HK-2 (cell line): ENCODE measurements at regions not wholly inside any gene's neighbourhood (a gene's known extent, or its start where the extent isn't known, plus 50 kb on each side); places are given as distances from the start of the nearest gene placed in this dataset.

Experiments used
- DNase-seq: peaks from one replicate; pipeline ENCODE4 v3.0.0-alpha.2; 2018; ENCODE audit not compliant: unreplicated experiment

DNA sequence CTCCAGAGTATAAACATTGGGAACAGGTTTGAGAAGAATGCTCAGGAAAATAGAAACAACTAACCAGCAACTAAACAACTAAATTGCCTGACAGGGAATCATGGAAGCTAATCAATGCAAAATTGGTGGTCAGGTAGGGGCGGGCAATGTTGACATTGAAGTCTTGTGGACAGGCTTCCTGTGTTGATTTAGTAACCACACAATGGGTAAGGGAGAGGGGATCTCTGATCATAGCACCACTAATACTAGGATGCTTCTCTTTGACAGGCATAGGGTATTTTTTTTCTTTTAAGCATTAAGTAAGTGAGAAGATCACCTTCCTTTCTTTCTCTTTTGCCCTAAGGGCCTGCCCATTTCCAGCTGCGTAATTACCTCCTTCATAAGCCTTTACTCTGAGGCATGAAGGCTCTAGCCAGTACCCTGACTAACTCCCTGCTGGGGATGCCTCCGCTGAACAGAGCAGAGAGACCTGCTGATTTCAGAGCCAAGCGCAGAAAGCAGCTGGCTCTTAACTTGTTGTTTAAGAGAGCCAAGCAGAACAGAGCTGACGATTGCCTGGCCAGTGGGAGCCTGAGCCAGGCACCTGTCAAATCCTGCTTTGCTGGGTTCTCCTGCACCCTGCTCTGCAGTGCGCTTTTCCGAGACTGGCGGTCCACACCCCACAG, 118.7 kb downstream of the BMP2 start:
- DNase-seq: no peak

GRCh38 chr20:6887966-6888365, 120.5 kb downstream of the BMP2 start:
- no peak for DNase-seq

DNA sequence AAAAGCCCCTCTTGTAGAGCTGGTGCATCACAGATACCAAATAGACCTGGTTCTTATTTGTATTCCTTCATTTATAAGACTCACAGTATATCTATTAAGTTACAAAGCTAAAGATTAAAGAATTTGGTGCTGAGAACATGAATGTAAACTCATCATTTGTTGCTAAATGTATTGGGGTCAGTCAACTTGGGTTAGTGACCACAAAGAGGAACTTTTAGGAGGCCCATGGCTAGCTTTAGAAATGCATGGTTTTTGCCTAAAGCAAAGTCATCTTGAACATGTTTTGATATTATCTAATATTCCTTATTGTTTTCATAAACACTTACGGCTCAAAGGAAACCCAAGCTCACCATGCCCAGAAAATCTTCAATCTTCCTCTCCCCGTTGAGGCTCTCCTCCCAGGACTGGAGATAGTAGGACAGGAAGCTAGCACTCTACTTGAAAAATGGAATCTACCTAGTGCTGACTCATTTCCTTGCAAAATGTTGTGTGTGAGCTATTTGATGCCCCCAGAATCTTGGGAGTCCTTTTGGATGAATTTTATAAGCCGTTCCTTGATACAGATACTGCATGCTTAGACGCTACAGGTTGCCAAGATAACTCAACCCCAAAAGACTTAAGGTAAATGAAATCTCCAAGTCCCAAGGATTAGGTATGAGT, 121.4 kb downstream of the BMP2 start:
- DNase-seq: no peak

- no peak for DNase-seq
Measured at GRCh38 chr20:6892724-6893123, 125.2 kb downstream of the BMP2 start.

DNA sequence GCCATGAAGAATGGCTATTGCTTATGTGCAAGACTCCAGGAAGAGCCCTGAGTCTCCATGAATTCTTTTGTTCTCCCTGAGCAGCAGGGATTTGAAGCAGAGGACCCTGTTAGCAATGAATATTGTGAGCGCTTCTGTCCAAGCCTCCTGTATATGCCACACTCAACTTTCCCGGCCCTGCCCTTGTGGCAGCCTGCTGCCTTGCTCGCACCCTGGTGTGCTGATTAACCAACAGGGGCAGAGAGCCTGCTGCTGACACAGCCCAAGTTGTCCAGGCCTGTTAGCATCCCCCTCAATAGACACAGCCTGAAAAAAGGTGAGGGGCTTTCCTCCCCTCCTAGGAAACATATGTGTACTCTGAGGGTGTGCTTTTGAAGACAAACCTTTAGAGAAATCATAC, 131.4 kb downstream of the BMP2 start:
- DNase-seq: no peak

DNA sequence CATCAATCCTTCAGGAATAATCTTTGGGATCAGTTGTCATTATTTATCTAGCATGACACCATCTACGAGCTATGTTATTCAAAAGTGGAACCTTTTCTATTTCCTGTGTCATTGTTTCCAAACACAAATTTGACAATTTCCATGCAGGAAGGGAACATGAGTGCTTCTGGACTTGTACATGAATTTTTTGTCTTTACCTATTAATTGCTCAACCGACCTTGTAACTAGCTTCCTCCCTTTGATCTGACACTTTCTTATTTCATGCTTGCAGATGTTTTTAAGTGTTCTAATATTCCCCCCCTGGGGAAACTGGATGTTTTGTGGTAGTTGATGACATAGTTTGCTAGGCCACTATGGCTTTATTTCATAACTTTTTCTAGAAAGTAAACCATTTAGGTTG, 139.4 kb downstream of the BMP2 start:
- no peak for DNase-seq

DNA sequence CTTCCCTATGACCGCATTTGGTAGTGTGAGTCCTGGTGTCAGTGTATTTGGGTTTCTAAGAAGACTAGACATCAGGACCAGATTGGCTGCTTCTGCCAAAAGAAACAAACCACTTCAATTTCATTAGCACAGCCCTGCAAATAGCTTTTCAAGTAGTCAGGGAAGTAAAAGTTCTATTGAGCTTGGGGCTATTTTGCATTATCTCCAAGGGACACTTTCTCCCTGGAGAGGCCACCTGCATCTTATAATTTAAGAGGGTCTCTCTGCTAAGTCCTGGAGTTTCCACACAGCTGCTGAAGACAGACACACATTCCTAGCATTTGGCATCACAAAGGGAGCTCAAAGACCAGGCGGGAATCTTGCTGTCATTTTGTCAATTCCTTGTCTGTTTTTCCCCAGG, 141.2 kb downstream of the BMP2 start:
- no peak for DNase-seq

GRCh38 chr20:6909608-6910007, 142.1 kb downstream of the BMP2 start:
- DNase-seq: no peak

- DNase-seq: no peak
Measured at GRCh38 chr20:6914986-6915385, 147.5 kb downstream of the BMP2 start.

- DNase-seq: no peak
Measured at GRCh38 chr20:6916938-6917337, 149.5 kb downstream of the BMP2 start.

DNA sequence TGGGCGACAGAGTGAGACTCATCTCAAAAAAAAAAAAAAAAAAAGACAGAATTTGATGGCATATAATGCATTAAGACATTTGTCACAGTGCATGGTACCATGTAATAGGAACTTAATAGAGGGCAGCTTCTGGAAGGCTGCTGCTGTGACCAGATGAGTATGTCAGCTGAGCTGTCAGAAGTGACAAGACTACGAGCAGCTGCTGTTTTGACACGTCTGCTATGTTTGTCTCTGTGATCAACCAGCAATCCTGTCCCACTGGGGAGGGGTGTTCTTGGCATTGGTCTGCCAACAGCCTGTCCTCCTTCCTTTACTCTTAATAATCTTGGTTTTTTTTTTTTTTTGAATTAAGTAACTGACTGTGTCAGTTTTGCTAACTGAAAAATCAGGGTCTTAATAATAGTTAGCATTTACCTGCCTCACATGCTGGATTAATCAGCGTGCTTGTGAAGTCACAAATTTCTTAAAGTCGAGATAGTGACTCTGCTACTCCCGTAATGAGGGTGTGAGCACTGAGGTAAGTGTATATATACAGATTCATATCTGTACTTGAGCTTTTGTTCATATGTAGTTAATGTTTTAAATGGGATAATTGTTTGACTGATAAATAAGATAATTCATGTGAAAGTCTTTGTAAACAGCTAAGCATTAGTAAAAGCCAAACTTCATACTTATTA, 152.4 kb downstream of the BMP2 start:
- no peak for DNase-seq

GRCh38 chr20:6920991-6921613, 153.6 kb downstream of the BMP2 start:
- no peak for DNase-seq

DNA sequence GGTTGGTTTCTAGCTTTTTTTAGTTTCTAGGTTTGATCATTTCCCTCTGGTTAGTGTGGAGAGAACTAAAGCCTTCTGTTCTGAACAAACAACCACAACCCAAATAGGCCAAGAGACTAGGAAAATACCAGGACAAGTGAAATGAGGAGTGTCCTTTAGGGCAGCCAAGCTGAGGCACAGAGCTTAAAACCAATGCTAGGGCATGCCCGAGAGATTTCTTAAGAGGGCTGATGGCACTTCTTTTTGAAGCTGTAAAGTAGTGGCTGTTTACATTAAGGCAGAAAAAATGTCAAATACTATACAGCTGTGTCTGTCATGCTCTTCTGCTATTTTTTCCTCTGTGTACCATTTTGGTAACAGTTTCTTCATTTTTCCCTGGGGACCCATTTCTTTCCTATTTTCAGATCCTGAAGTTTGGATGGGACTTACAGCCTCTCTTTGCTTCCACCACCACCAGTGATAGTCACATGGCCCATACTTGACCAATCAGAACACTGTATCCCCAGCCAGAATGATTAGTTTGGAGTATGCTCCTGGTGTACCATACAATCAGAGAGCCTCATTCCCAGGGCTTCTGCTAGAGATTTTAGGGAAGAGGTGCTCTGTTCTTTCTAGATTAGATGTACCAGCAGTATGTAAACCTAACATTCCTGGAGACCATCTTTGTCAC, 154.4 kb downstream of the BMP2 start:
- DNase-seq: no peak

DNA sequence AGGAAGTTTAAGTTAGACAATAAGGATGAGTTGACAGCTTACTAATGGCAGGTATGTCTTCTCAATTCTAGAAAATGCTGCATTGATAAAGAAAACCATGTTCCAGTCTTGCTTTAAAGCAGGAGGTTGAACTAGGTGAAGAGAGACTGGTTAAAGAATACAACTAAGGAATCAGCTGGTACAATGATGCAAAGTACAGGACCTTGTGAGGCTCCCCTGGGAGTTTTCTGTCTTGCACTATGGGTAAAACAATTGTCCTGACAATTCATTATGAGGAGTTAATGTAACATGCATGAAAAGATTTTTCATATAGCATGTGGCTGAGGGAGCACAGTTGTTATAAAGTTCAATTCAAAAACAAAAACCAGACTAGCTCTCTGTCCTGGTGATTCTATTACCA, 157.2 kb downstream of the BMP2 start:
- no peak for DNase-seq

DNA sequence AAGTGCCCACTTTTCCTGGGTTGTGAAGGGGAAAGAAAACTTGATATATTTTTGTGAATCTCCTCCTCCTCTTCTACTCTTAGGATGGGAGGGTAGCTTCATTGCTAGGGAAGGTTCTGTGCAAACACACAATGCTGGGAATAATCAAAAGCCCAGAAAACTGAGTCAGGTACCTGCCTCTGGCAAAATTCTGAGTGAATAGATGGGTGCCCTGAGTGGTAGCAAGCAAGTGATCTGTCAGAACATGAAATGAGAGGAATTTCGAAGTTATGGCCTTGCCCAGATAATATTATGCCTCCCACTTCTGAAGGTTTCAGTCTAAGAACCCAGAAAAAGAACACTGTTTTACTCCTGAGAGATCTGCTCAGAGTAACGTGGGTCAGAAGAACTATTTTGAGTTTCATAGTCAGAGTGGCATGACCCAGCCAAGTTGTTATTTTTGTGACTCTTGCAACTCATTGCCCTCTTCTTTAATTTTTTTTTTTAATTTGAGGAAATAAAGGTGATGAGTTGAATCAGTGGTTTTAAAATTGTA, 158.3 kb downstream of the BMP2 start:
- no peak for DNase-seq

- DNase-seq: no peak
Measured at GRCh38 chr20:6940048-6940447, 172.6 kb downstream of the BMP2 start.

GRCh38 chr20:6940876-6941275, 173.4 kb downstream of the BMP2 start:
- no peak for DNase-seq

DNA sequence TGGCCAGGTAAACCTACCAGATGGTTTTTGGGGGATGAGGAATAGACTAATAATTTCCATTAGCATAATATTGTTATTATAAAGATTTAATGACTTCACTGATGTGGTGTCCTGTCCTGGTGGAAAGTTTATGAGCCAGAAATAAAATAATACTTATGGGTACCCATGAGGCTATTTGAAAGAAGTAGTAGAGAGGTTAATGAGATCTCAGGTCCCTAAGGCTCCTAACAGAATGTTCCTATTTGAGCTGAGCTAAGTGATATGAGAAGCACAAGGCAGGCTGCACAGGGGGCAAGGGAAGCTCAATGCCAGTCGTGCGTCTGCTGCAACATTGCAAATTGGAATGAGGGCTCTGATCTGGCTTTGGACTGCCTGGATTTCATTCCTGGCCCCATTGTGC, 174.1 kb downstream of the BMP2 start:
- DNase-seq: no peak

DNA sequence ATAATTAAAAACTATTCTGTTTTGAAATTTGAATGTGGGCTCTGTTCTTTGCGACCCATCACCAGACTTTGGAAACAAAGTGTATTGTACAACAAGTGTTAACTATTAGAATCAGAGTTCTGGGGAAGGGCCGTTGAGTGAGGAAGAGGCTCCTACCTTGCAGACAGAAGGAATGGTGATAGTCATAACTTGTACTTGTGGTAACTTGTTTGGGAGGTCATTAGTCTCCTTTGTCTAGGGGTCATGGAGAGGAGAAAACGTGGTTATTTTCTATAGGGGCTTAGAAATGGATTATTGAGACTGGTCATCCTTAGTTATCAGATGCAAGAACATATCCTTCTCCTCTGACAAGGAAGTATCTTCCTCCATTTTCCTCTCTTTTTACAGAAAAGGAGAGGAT, 174.8 kb downstream of the BMP2 start:
- no peak for DNase-seq

- DNase-seq: no peak
Measured at GRCh38 chr20:6944292-6944691, 176.8 kb downstream of the BMP2 start.

DNA sequence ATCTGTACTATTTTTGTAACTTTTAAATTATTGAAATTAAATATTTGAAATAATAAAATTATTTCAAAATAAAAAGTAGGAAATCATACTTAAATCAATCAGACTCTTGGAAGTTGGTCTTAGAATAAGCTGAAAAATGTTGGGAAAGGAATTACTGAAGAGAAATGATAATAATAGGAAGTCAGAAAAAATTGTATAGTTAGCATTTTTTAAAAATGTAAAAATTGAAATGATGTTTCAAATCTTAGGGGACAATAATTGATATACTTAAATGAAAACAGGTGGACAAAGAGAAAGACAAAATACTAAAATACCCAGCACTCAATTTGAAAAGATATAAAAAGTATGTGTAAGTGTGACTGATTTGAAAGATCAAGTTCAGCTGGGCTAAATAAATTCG, 186.1 kb downstream of the BMP2 start:
- no peak for DNase-seq

DNA sequence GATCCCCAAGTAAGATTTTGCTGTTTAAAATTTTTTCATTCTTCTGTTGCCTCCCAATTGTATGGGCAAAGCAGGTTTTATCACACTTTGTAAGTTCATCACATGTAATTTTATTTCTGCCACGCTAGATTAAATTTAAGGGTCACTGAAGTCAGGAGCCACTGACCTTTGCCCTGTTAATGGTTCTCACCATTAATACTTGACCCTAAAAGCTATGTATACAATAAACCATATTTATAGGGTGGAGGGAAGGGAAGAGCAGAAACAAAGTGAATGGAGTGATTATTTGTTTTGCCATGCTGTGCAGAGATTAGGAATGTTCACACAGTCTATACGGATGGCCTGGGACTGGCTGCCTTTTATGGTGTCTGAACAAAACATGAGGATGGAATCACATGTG, 186.7 kb downstream of the BMP2 start:
- no peak for DNase-seq
